ENCODE measurements at regions not wholly inside any gene's neighbourhood (a gene's known extent, or its start where the extent isn't known, plus 50 kb on each side); places are given as distances from the start of the nearest gene placed in this dataset.

DNA sequence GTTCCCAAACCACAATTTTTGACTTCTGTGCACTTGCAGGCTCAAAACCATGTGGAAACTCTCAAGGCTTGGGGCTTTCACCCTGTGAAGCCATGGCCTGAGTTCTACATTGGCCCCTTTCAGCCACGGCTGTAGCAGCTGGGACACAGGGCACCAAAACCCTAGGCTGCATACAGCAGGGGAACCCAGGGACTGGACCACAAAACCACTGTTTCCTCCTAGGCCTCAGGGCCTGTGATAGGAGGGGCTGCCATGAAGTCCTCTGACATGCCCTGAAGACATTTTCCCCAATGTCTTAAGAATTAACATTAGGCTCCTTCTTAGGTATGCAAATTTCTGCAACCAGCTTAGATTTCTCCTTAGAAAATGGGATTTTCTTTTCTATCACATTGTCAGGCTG is 312.1 kb upstream of the TUSC1 start:
- TF ChIP-seq, protein P1, sequence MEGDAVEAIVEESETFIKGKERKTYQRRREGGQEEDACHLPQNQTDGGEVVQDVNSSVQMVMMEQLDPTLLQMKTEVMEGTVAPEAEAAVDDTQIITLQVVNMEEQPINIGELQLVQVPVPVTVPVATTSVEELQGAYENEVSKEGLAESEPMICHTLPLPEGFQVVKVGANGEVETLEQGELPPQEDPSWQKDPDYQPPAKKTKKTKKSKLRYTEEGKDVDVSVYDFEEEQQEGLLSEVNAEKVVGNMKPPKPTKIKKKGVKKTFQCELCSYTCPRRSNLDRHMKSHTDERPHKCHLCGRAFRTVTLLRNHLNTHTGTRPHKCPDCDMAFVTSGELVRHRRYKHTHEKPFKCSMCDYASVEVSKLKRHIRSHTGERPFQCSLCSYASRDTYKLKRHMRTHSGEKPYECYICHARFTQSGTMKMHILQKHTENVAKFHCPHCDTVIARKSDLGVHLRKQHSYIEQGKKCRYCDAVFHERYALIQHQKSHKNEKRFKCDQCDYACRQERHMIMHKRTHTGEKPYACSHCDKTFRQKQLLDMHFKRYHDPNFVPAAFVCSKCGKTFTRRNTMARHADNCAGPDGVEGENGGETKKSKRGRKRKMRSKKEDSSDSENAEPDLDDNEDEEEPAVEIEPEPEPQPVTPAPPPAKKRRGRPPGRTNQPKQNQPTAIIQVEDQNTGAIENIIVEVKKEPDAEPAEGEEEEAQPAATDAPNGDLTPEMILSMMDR (IDR thresholded peaks at IDR 0.05), result no peak
- no peak overlapping the region for H3K4me3 ChIP-seq (ENCODE audit: low read length)
- H3K27me3 Mint-ChIP-seq, result no peaks in the 10 kb centered on the region
- H3K4me3 Mint-ChIP-seq, result no peak overlapping the region
- ChIA-PET CTCF (no interaction called here), POLR2A (no interaction called here)
- no peaks in the 10 kb centered on the region for H3K36me3 Mint-ChIP-seq (ENCODE audit: low read depth)
- intact Hi-C loops (cut with DNase I, micrococcal nuclease), result no loop called here
- H3K9me3 Mint-ChIP-seq, result peaks cover 24% of the 10 kb centered on the region
- H3K27me3 ChIP-seq (ENCODE audit: control insufficient read depth in 1 of 2, insufficient read depth in 2 of 2, low read length in 2 of 2), result no peaks in the 10 kb centered on the region
- no peaks in the 10 kb centered on the region for H3K4me1 Mint-ChIP-seq (ENCODE audit: low read depth)
- no peaks in the 10 kb centered on the region for H3K36me3 ChIP-seq (ENCODE audit: insufficient read depth, low read length)
- DNase-seq (no peak), ATAC-seq (ENCODE audit: poor library complexity) (no peak)
- H3K27ac ChIP-seq (ENCODE audit: low read depth in 1 of 2, low read length in 2 of 2), result no peak overlapping the region
- peaks cover 4 to 15% of the 10 kb centered on the region in 2 experiments for H3K9me3 ChIP-seq (ENCODE audit: control insufficient read depth in 1 of 2, insufficient read depth in 1 of 2, low read length in 2 of 2)
- H3K4me1 ChIP-seq (ENCODE audit: insufficient read depth, low read length), result no peaks in the 10 kb centered on the region
- no peak overlapping the region for H3K27ac Mint-ChIP-seq

GRCh38 chr9:25975667-25976066 is 297.4 kb upstream of the TUSC1 start:
- TF ChIP-seq, protein P1 (IDR thresholded peaks at IDR 0.05), result no peak
- Histone ChIP-seq H3K36me3 (ENCODE audit: insufficient read depth, low read length) (no peaks in the 10 kb centered on the region), H3K9me3 (ENCODE audit: control insufficient read depth in 1 of 2, insufficient read depth in 1 of 2, low read length in 2 of 2) (peaks cover 0 to 6% of the 10 kb centered on the region in 2 experiments), H3K27ac (ENCODE audit: low read depth in 1 of 2, low read length in 2 of 2) (no peak overlapping the region), H3K4me3 (ENCODE audit: low read length) (no peak overlapping the region), H3K4me1 (ENCODE audit: insufficient read depth, low read length) (no peaks in the 10 kb centered on the region), H3K27me3 (ENCODE audit: control insufficient read depth in 1 of 2, insufficient read depth in 2 of 2, low read length in 2 of 2) (no peaks in the 10 kb centered on the region)
- Mint-ChIP-seq H3K27ac (no peak overlapping the region), H3K36me3 (ENCODE audit: low read depth) (no peaks in the 10 kb centered on the region), H3K4me3 (no peak overlapping the region), H3K27me3 (no peaks in the 10 kb centered on the region), H3K9me3 (peaks cover 8% of the 10 kb centered on the region), H3K4me1 (ENCODE audit: low read depth) (no peaks in the 10 kb centered on the region)
- ChIA-PET CTCF (no interaction called here), POLR2A (no interaction called here)
- ATAC-seq (ENCODE audit: poor library complexity), result no peak
- intact Hi-C loops (cut with DNase I, micrococcal nuclease), result no loop called here
- no peak for DNase-seq

GRCh38 chr9:25964239-25964638 is 286.0 kb upstream of the TUSC1 start:
- POLR2A ChIA-PET, result no interaction called here
- Mint-ChIP-seq H3K27ac (no peak overlapping the region), H3K4me3 (no peak overlapping the region)

More at GRCh38 chr9:25964239-25964638, 286.0 kb upstream of the TUSC1 start:
- Mint-ChIP-seq H3K9me3 (peaks cover 17% of the 10 kb centered on the region), H3K36me3 (ENCODE audit: low read depth) (no peaks in the 10 kb centered on the region), H3K27me3 (no peaks in the 10 kb centered on the region), H3K4me1 (ENCODE audit: low read depth) (no peaks in the 10 kb centered on the region)
- Histone ChIP-seq H3K9me3 (ENCODE audit: control insufficient read depth in 1 of 2, insufficient read depth in 1 of 2, low read length in 2 of 2) (no peaks in the 10 kb centered on the region), H3K27me3 (ENCODE audit: control insufficient read depth in 1 of 2, insufficient read depth in 2 of 2, low read length in 2 of 2) (no peaks in the 10 kb centered on the region), H3K27ac (ENCODE audit: low read depth in 1 of 2, low read length in 2 of 2) (no peak overlapping the region), H3K36me3 (ENCODE audit: insufficient read depth, low read length) (no peaks in the 10 kb centered on the region), H3K4me1 (ENCODE audit: insufficient read depth, low read length) (no peaks in the 10 kb centered on the region), H3K4me3 (ENCODE audit: low read length) (no peak overlapping the region)
- DNase-seq, result no peak
- ATAC-seq (ENCODE audit: poor library complexity), result no peak
- TF ChIP-seq, protein P1 (IDR thresholded peaks at IDR 0.05), result no peak
- intact Hi-C loops (cut with DNase I, micrococcal nuclease), result no loop called here
- CTCF ChIA-PET, result no interaction called here

Data from CD4-positive, alpha-beta T cell (primary cell).